Panc1 (cell line): ENCODE measurements at regions not wholly inside any gene's neighbourhood (a gene's known extent, or its start where the extent isn't known, plus 50 kb on each side); places are given as distances from the start of the nearest gene placed in this dataset.

ENCODE experiments used
- TCF7L2 ChIP-seq: IDR thresholded peaks from 2 replicates; pipeline ENCODE4 v1.6.1; 2011; ENCODE audit warnings: mild to moderate bottlenecking, low read depth, low read length, inconsistent platforms
- TF ChIP-seq, protein P1 (sequence below): fragments of 450-650 bp; IDR thresholded peaks from 2 replicates; pipeline ENCODE4 v1.5.1; 2017; ENCODE audit warnings: mild to moderate bottlenecking

DNA sequence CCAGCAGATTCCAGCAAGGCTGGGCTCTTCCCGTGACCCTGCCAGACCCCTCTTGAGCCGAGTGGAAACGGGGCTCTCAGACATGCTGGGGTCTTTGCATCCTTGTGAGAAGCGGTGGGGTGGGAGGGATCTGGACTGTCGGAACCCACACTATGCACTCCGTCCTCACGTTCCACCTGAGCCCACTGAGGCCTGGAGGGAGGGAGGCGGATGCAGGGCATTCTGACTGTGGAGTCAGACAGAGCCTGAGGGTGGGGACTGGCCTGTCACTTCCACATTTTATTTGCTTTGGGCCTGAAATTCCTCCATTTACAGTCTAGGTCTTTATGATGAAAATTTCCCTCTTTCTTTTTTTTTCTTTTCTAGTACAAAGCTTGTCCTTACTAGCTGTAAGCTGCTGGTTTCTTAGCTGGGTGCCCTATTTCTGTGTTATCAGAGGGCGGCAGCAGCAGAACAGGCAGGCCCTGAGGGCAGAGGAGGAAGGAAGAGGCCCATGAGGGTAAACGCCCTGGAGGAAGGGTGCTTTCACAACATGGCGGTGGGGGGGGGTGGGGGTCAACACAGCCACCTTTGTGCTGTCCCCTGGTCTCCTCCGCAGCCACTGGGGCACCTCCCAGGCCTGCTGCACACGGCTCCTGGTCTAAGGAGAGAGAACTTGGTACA, 373.5 kb upstream of the MYT1L start:
- no peak for TF ChIP-seq TCF7L2
- TF ChIP-seq, protein P1, sequence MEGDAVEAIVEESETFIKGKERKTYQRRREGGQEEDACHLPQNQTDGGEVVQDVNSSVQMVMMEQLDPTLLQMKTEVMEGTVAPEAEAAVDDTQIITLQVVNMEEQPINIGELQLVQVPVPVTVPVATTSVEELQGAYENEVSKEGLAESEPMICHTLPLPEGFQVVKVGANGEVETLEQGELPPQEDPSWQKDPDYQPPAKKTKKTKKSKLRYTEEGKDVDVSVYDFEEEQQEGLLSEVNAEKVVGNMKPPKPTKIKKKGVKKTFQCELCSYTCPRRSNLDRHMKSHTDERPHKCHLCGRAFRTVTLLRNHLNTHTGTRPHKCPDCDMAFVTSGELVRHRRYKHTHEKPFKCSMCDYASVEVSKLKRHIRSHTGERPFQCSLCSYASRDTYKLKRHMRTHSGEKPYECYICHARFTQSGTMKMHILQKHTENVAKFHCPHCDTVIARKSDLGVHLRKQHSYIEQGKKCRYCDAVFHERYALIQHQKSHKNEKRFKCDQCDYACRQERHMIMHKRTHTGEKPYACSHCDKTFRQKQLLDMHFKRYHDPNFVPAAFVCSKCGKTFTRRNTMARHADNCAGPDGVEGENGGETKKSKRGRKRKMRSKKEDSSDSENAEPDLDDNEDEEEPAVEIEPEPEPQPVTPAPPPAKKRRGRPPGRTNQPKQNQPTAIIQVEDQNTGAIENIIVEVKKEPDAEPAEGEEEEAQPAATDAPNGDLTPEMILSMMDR = no peak
